ENCODE measurements at regions not wholly inside any gene's neighbourhood (a gene's known extent, or its start where the extent isn't known, plus 50 kb on each side); places are given as distances from the start of the nearest gene placed in this dataset.

GRCh38 chr11:90355200-90355599, 132.4 kb upstream of the CHORDC1 start:
- no peak overlapping the region for H3K4me3 ChIP-seq (ENCODE audit: low read depth, low read length)
- no peak for DNase-seq
- no peaks in the 10 kb centered on the region for H3K36me3 ChIP-seq
- TF ChIP-seq CTCF (IDR thresholded peaks at IDR 0.05; ENCODE audit: low read depth, low read length), result no peak
- H3K27me3 ChIP-seq (ENCODE audit: insufficient read depth, low read depth, severe bottlenecking), result no peaks in the 10 kb centered on the region
- no peaks in the 10 kb centered on the region for H3K9me3 ChIP-seq (ENCODE audit: severe bottlenecking)
- no peak overlapping the region for H3K27ac ChIP-seq

GRCh38 chr11:90349731-90350130, 126.9 kb upstream of the CHORDC1 start:
- no peak overlapping the region for H3K4me3 ChIP-seq (ENCODE audit: low read depth, low read length)
- no peak overlapping the region for H3K27ac ChIP-seq
- no peaks in the 10 kb centered on the region for H3K27me3 ChIP-seq (ENCODE audit: insufficient read depth, low read depth, severe bottlenecking)
- no peak for TF ChIP-seq CTCF (IDR thresholded peaks at IDR 0.05; ENCODE audit: low read depth, low read length)
- DNase-seq, result no peak
- H3K36me3 ChIP-seq, result no peaks in the 10 kb centered on the region
- no peaks in the 10 kb centered on the region for H3K9me3 ChIP-seq (ENCODE audit: severe bottlenecking)

- TF ChIP-seq CTCF (IDR thresholded peaks at IDR 0.05; ENCODE audit: low read depth, low read length), result no peak
- Histone ChIP-seq H3K9me3 (ENCODE audit: severe bottlenecking) (no peaks in the 10 kb centered on the region), H3K27me3 (ENCODE audit: insufficient read depth, low read depth, severe bottlenecking) (no peaks in the 10 kb centered on the region), H3K27ac (no peak overlapping the region), H3K36me3 (no peaks in the 10 kb centered on the region), H3K4me3 (ENCODE audit: low read depth, low read length) (no peak overlapping the region)
- no peak for DNase-seq
These were observed 121.7 kb upstream of the CHORDC1 start for GRCh38 chr11:90344546-90344945.

- no peaks in the 10 kb centered on the region for H3K27me3 ChIP-seq (ENCODE audit: insufficient read depth, low read depth, severe bottlenecking)
- no peak overlapping the region for H3K4me3 ChIP-seq (ENCODE audit: low read depth, low read length)
- H3K9me3 ChIP-seq (ENCODE audit: severe bottlenecking), result no peaks in the 10 kb centered on the region
- no peaks in the 10 kb centered on the region for H3K36me3 ChIP-seq
- no peak for TF ChIP-seq CTCF (IDR thresholded peaks at IDR 0.05; ENCODE audit: low read depth, low read length)
- H3K27ac ChIP-seq, result no peak overlapping the region
- no peak for DNase-seq
These were observed 120.8 kb upstream of the CHORDC1 start for GRCh38 chr11:90343673-90344072.

- H3K9me3 ChIP-seq (ENCODE audit: severe bottlenecking), result no peaks in the 10 kb centered on the region
- no peaks in the 10 kb centered on the region for H3K36me3 ChIP-seq
- H3K27me3 ChIP-seq (ENCODE audit: insufficient read depth, low read depth, severe bottlenecking), result no peaks in the 10 kb centered on the region
- no peak for TF ChIP-seq CTCF (IDR thresholded peaks at IDR 0.05; ENCODE audit: low read depth, low read length)
- H3K27ac ChIP-seq, result no peak overlapping the region
- no peak for DNase-seq
- no peak overlapping the region for H3K4me3 ChIP-seq (ENCODE audit: low read depth, low read length)
These were observed 119.1 kb upstream of the CHORDC1 start for GRCh38 chr11:90341986-90342385.

- H3K9me3 ChIP-seq (ENCODE audit: severe bottlenecking), result no peaks in the 10 kb centered on the region
- H3K36me3 ChIP-seq, result no peaks in the 10 kb centered on the region
- no peak overlapping the region for H3K27ac ChIP-seq
- no peak for DNase-seq
- TF ChIP-seq CTCF (IDR thresholded peaks at IDR 0.05; ENCODE audit: low read depth, low read length), result no peak
- no peak overlapping the region for H3K4me3 ChIP-seq (ENCODE audit: low read depth, low read length)
- H3K27me3 ChIP-seq (ENCODE audit: insufficient read depth, low read depth, severe bottlenecking), result no peaks in the 10 kb centered on the region
These were observed 109.6 kb upstream of the CHORDC1 start for GRCh38 chr11:90332415-90332814.

All from WERI-Rb-1 (cell line).